ENCODE measurements at regions not wholly inside any gene's neighbourhood (a gene's known extent, or its start where the extent isn't known, plus 50 kb on each side); places are given as distances from the start of the nearest gene placed in this dataset.

DNA sequence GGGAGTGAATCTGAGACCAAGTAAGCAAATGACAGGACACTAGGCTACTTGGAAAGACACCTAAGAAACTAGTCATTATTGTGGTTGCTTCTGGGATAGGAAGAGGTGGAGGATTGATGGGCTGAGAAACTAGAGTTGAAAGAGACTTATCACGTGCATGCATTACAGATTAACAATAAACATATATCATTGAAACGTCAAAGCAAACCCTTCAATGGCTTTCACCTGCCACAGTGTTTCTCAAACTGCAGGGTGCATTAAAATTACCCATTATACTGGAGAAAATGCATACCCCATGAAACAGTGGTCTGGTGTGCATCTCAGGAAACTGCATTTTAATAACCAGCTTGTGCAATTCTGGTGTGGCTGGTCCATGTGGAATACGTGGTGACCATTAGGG is 318.8 kb downstream of the SMAD2 start (continued):
- TF ChIP-seq GTF2F1 (IDR thresholded peaks at IDR 0.05; ENCODE audit: low read depth, low read length) (no peak), KAT7 (CRISPR knock-in tag; IDR thresholded peaks at IDR 0.05; ENCODE audit: borderline replicate concordance) (no peak), ZNF263 (CRISPR knock-in tag; IDR thresholded peaks at IDR 0.05; ENCODE audit: borderline replicate concordance) (no peak), ERF (CRISPR knock-in tag; IDR thresholded peaks at IDR 0.05) (no peak)
- TF ChIP-seq, protein P1, sequence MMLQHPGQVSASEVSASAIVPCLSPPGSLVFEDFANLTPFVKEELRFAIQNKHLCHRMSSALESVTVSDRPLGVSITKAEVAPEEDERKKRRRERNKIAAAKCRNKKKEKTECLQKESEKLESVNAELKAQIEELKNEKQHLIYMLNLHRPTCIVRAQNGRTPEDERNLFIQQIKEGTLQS (IDR thresholded peaks at IDR 0.05): no peak
- TF ChIP-seq, protein P1 (CRISPR knock-in tag; conservative IDR thresholded peaks at IDR 0.05): no peak
- TF ChIP-seq, protein P2, sequence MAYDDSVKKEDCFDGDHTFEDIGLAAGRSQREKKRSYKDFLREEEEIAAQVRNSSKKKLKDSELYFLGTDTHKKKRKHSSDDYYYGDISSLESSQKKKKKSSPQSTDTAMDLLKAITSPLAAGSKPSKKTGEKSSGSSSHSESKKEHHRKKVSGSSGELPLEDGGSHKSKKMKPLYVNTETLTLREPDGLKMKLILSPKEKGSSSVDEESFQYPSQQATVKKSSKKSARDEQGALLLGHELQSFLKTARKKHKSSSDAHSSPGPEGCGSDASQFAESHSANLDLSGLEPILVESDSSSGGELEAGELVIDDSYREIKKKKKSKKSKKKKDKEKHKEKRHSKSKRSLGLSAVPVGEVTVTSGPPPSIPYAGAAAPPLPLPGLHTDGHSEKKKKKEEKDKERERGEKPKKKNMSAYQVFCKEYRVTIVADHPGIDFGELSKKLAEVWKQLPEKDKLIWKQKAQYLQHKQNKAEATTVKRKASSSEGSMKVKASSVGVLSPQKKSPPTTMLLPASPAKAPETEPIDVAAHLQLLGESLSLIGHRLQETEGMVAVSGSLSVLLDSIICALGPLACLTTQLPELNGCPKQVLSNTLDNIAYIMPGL (CRISPR knock-in tag; IDR thresholded peaks at IDR 0.05): no peak
- TF ChIP-seq, protein P3, sequence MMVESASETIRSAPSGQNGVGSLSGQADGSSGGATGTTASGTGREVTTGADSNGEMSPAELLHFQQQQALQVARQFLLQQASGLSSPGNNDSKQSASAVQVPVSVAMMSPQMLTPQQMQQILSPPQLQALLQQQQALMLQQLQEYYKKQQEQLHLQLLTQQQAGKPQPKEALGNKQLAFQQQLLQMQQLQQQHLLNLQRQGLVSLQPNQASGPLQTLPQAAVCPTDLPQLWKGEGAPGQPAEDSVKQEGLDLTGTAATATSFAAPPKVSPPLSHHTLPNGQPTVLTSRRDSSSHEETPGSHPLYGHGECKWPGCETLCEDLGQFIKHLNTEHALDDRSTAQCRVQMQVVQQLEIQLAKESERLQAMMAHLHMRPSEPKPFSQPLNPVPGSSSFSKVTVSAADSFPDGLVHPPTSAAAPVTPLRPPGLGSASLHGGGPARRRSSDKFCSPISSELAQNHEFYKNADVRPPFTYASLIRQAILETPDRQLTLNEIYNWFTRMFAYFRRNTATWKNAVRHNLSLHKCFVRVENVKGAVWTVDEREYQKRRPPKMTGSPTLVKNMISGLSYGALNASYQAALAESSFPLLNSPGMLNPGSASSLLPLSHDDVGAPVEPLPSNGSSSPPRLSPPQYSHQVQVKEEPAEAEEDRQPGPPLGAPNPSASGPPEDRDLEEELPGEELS (CRISPR knock-in tag; IDR thresholded peaks at IDR 0.05; ENCODE audit: borderline replicate concordance): no peak
- TF ChIP-seq, protein P4, sequence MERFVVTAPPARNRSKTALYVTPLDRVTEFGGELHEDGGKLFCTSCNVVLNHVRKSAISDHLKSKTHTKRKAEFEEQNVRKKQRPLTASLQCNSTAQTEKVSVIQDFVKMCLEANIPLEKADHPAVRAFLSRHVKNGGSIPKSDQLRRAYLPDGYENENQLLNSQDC (CRISPR knock-in tag; IDR thresholded peaks at IDR 0.05): no peak

Measured in K562 (cell line).